BLaER1 (cell line): ENCODE measurements at regions not wholly inside any gene's neighbourhood (a gene's known extent, or its start where the extent isn't known, plus 50 kb on each side); places are given as distances from the start of the nearest gene placed in this dataset.

Experiments used
- H3K27ac ChIP-seq: shearing (Covaris generic); formaldehyde crosslinking; 2 replicates; pipeline ENCODE4 v1.8.1; 2022
- H3K27me3 ChIP-seq: shearing (Covaris generic); formaldehyde crosslinking; 2 replicates; pipeline ENCODE4 v1.8.1; 2022
- H3K36me3 ChIP-seq: shearing (Covaris generic); formaldehyde crosslinking; 2 replicates; pipeline ENCODE4 v1.8.1; 2022
- H3K4me1 ChIP-seq: shearing (Covaris generic); formaldehyde crosslinking; 2 replicates; pipeline ENCODE4 v1.8.1; 2022
- H3K4me2 ChIP-seq: shearing (Covaris generic); formaldehyde crosslinking; 2 replicates; pipeline ENCODE4 v1.8.1; 2022
- H3K4me3 ChIP-seq: shearing (Covaris generic); formaldehyde crosslinking; 2 replicates; pipeline ENCODE4 v1.8.1; 2022
- H3K9ac ChIP-seq: shearing (Covaris generic); formaldehyde crosslinking; 2 replicates; pipeline ENCODE4 v1.8.1; 2022
- H3K9me3 ChIP-seq: shearing (Covaris generic); formaldehyde crosslinking; 2 replicates; pipeline ENCODE4 v1.8.1; 2022
- H4K20me1 ChIP-seq: shearing (Covaris generic); formaldehyde crosslinking; 2 replicates; pipeline ENCODE4 v1.8.1; 2022
- Cebpa-rat ChIP-seq: shearing (Covaris generic); IDR thresholded peaks from 2 replicates; pipeline ENCODE4 v1.8.1; 2022

- Histone ChIP-seq H3K4me1 (no peaks in the 10 kb centered on the region), H3K36me3 (no peaks in the 10 kb centered on the region), H3K27ac (no peak overlapping the region), H3K9ac (no peak overlapping the region), H3K27me3 (no peaks in the 10 kb centered on the region), H3K4me3 (no peak overlapping the region), H4K20me1 (no peaks in the 10 kb centered on the region), H3K4me2 (no peak overlapping the region), H3K9me3 (peaks cover 13% of the 10 kb centered on the region)
- TF ChIP-seq Cebpa-rat: no peak
Observed at GRCh38 chr13:88051746-88052482, 380.7 kb downstream of the SLITRK5 start.

- no peak for TF ChIP-seq Cebpa-rat
- H4K20me1 ChIP-seq: no peaks in the 10 kb centered on the region
- no peaks in the 10 kb centered on the region for H3K36me3 ChIP-seq
- no peaks in the 10 kb centered on the region for H3K4me1 ChIP-seq
- no peaks in the 10 kb centered on the region for H3K27me3 ChIP-seq
- no peak overlapping the region for H3K4me2 ChIP-seq
- H3K4me3 ChIP-seq: no peak overlapping the region
- H3K27ac ChIP-seq: no peak overlapping the region
- no peaks in the 10 kb centered on the region for H3K9me3 ChIP-seq
- no peak overlapping the region for H3K9ac ChIP-seq
Observed at GRCh38 chr13:88063741-88064140, 392.6 kb downstream of the SLITRK5 start.

- Histone ChIP-seq H3K4me2 (no peak overlapping the region), H3K4me3 (no peak overlapping the region), H4K20me1 (no peaks in the 10 kb centered on the region), H3K27ac (no peak overlapping the region), H3K9ac (no peak overlapping the region), H3K9me3 (no peaks in the 10 kb centered on the region), H3K27me3 (no peaks in the 10 kb centered on the region), H3K36me3 (no peaks in the 10 kb centered on the region), H3K4me1 (no peaks in the 10 kb centered on the region)
- TF ChIP-seq Cebpa-rat: no peak
Observed at GRCh38 chr13:88066847-88067246, 395.7 kb downstream of the SLITRK5 start.

- Histone ChIP-seq H4K20me1 (no peaks in the 10 kb centered on the region), H3K4me3 (no peak overlapping the region), H3K27ac (no peak overlapping the region), H3K27me3 (no peaks in the 10 kb centered on the region), H3K4me2 (no peak overlapping the region), H3K4me1 (no peaks in the 10 kb centered on the region), H3K9me3 (no peaks in the 10 kb centered on the region), H3K36me3 (no peaks in the 10 kb centered on the region), H3K9ac (no peak overlapping the region)
- no peak for TF ChIP-seq Cebpa-rat
Observed at GRCh38 chr13:88068316-88068715, 397.1 kb downstream of the SLITRK5 start.

GRCh38 chr13:88068975-88069374 lies 397.8 kb downstream of the SLITRK5 start:
- H3K4me2 ChIP-seq: no peak overlapping the region
- no peaks in the 10 kb centered on the region for H3K9me3 ChIP-seq
- no peaks in the 10 kb centered on the region for H3K36me3 ChIP-seq
- no peaks in the 10 kb centered on the region for H3K4me1 ChIP-seq
- no peak overlapping the region for H3K27ac ChIP-seq
- no peak for TF ChIP-seq Cebpa-rat
- no peak overlapping the region for H3K9ac ChIP-seq
- no peaks in the 10 kb centered on the region for H3K27me3 ChIP-seq
- no peaks in the 10 kb centered on the region for H4K20me1 ChIP-seq
- no peak overlapping the region for H3K4me3 ChIP-seq

- Histone ChIP-seq H4K20me1 (no peaks in the 10 kb centered on the region), H3K4me2 (no peak overlapping the region), H3K36me3 (no peaks in the 10 kb centered on the region), H3K4me1 (no peaks in the 10 kb centered on the region), H3K9ac (no peak overlapping the region), H3K9me3 (no peaks in the 10 kb centered on the region), H3K27me3 (no peaks in the 10 kb centered on the region), H3K27ac (no peak overlapping the region), H3K4me3 (no peak overlapping the region)
- TF ChIP-seq Cebpa-rat: no peak
Observed at GRCh38 chr13:88071371-88071770, 400.2 kb downstream of the SLITRK5 start.

- Histone ChIP-seq H3K36me3 (no peaks in the 10 kb centered on the region), H3K27ac (no peak overlapping the region), H3K4me1 (no peaks in the 10 kb centered on the region), H3K4me2 (no peak overlapping the region), H3K27me3 (no peaks in the 10 kb centered on the region), H3K9ac (no peak overlapping the region), H3K4me3 (no peak overlapping the region), H3K9me3 (no peaks in the 10 kb centered on the region), H4K20me1 (no peaks in the 10 kb centered on the region)
- no peak for TF ChIP-seq Cebpa-rat
Observed at GRCh38 chr13:88074794-88075510, 403.8 kb downstream of the SLITRK5 start.

GRCh38 chr13:88085036-88085435 lies 413.9 kb downstream of the SLITRK5 start:
- TF ChIP-seq Cebpa-rat: no peak
- no peaks in the 10 kb centered on the region for H3K36me3 ChIP-seq
- H3K9me3 ChIP-seq: no peaks in the 10 kb centered on the region
- H3K9ac ChIP-seq: no peak overlapping the region
- no peaks in the 10 kb centered on the region for H3K27me3 ChIP-seq
- H3K4me3 ChIP-seq: no peak overlapping the region
- H3K4me2 ChIP-seq: no peak overlapping the region
- H3K27ac ChIP-seq: no peak overlapping the region
- H3K4me1 ChIP-seq: no peaks in the 10 kb centered on the region
- no peaks in the 10 kb centered on the region for H4K20me1 ChIP-seq

- Histone ChIP-seq H3K27ac (no peak overlapping the region), H3K4me3 (no peak overlapping the region), H3K9me3 (no peaks in the 10 kb centered on the region), H3K4me1 (peaks cover 7% of the 10 kb centered on the region), H3K36me3 (no peaks in the 10 kb centered on the region), H4K20me1 (no peaks in the 10 kb centered on the region), H3K9ac (no peak overlapping the region), H3K4me2 (no peak overlapping the region), H3K27me3 (no peaks in the 10 kb centered on the region)
- no peak for TF ChIP-seq Cebpa-rat
Observed at GRCh38 chr13:88086577-88086976, 415.4 kb downstream of the SLITRK5 start.

GRCh38 chr13:88097541-88097940 lies 426.4 kb downstream of the SLITRK5 start:
- Histone ChIP-seq H3K27me3 (no peaks in the 10 kb centered on the region), H3K36me3 (no peaks in the 10 kb centered on the region), H3K4me2 (no peak overlapping the region), H3K4me1 (no peaks in the 10 kb centered on the region), H3K9me3 (no peaks in the 10 kb centered on the region), H3K4me3 (no peak overlapping the region), H3K9ac (no peak overlapping the region), H4K20me1 (no peaks in the 10 kb centered on the region), H3K27ac (no peak overlapping the region)
- no peak for TF ChIP-seq Cebpa-rat
